ENCODE measurements at regions not wholly inside any gene's neighbourhood (a gene's known extent, or its start where the extent isn't known, plus 50 kb on each side); places are given as distances from the start of the nearest gene placed in this dataset.

DNA sequence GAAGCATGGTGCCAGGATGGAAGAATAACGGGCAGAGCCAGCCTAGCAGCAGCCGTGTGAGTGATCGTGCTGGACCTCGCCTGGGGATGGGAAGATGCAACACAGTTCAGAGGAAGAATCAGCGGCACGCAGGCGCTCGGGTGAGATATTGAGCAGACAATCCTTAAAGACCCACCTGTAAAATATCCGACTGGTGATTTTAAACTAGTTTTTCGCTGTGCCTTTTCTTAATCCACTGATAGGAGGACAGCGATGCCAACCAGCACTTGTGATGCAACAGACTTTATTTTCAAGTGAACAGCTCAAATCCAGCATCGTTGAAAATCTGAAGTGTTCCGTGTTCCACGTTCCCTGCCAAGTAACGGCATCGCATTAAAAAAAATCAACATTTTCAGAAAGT lies 214.7 kb downstream of the TEX36 start:
- TF ChIP-seq, protein P1, sequence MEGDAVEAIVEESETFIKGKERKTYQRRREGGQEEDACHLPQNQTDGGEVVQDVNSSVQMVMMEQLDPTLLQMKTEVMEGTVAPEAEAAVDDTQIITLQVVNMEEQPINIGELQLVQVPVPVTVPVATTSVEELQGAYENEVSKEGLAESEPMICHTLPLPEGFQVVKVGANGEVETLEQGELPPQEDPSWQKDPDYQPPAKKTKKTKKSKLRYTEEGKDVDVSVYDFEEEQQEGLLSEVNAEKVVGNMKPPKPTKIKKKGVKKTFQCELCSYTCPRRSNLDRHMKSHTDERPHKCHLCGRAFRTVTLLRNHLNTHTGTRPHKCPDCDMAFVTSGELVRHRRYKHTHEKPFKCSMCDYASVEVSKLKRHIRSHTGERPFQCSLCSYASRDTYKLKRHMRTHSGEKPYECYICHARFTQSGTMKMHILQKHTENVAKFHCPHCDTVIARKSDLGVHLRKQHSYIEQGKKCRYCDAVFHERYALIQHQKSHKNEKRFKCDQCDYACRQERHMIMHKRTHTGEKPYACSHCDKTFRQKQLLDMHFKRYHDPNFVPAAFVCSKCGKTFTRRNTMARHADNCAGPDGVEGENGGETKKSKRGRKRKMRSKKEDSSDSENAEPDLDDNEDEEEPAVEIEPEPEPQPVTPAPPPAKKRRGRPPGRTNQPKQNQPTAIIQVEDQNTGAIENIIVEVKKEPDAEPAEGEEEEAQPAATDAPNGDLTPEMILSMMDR (IDR thresholded peaks at IDR 0.05): no peak
- no peak for TF ChIP-seq EP300 (IDR thresholded peaks at IDR 0.05)

Measured in ovary (tissue), 3 donors.